Stimulated activated naive CD8-positive, alpha-beta T cell treated with anti-CD3 and anti-CD28 coated beads, Interleukin-15, amount 100 ng/mL, for 72 hours (primary cell): ENCODE measurements at regions not wholly inside any gene's neighbourhood (a gene's known extent, or its start where the extent isn't known, plus 50 kb on each side); places are given as distances from the start of the nearest gene placed in this dataset.

Experiments
- ATAC-seq: fragments of 150-1000 bp; cut with Tn5 transposase; 2 replicates; pipeline ENCODE4 v1.10.0; 2021; ENCODE audit warnings: mild to moderate bottlenecking, moderate library complexity
- DNase-seq, 2 donors: peaks; one replicate each; pipeline ENCODE4 v3.0.0; 2021 to 2022
- H3K27ac Mint-ChIP-seq, 2 donors: one replicate each; pipeline ENCODE4 v1.8.0; 2022; ENCODE audit warnings: mild to moderate bottlenecking in 2 of 2, mixed read lengths in 2 of 2, moderate library complexity in 2 of 2
- H3K27me3 Mint-ChIP-seq: one replicate; pipeline ENCODE4 v1.8.0; 2022; ENCODE audit warnings: mixed read lengths
- H3K4me1 Mint-ChIP-seq: one replicate; pipeline ENCODE4 v1.8.0; 2022; ENCODE audit warnings: mild to moderate bottlenecking, mixed read lengths
- H3K4me3 Mint-ChIP-seq, 2 donors: one replicate each; pipeline ENCODE4 v1.8.0; 2022; ENCODE audit warnings: mild to moderate bottlenecking in 2 of 2, mixed read lengths in 2 of 2, moderate library complexity in 1 of 2
- H3K9me3 Mint-ChIP-seq, 2 donors: one replicate each; pipeline ENCODE4 v1.8.0; 2022; ENCODE audit warnings: mixed read lengths in 2 of 2

DNA sequence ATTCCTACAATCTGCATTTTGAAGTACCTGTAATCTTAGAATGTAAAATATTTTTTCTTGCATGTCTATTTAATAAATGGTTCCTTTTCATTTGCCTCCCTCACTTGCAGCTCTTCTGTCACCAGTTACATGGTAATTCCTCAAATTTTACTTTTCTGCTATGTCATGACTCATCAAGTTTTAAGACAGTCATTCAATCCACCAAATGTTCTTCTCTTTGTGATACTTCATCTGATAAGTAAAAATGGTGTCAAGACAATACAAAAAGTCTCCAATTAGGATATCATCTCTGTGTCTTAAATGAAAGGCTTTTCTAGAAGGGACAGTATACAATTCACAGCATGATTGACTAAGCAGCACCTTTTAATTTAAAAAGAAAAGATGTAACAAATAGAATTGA lies 104.9 kb upstream of the FTMT start:
- ATAC-seq (no peak), DNase-seq (no peak)
- Mint-ChIP-seq H3K27me3 (no peaks in the 10 kb centered on the region), H3K4me1 (no peaks in the 10 kb centered on the region), H3K27ac (no peak overlapping the region), H3K4me3 (no peak overlapping the region), H3K9me3 (peaks cover 0 to 6% of the 10 kb centered on the region in 2 donors)

DNA sequence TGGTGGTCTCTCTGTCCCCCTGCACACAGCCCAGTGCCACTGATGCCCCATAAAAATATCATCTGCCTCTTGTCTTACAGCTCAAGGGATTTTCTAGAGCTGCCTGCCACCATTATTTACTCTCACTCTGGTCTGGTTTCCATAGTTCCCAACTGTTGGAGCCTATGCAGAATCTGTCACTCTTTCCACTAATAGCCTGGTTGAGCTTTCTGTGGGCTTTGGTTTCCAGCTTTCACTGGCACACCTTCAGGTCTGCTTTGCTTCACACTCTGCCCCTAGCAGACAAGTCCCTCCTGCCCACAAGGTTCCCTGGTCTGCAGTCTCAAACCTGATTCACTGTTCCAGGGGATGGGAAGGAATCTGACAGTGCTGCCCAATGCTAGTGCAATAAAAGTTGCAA lies 103.0 kb upstream of the FTMT start:
- ATAC-seq (no peak), DNase-seq (no peak)
- peaks cover 0 to 6% of the 10 kb centered on the region in 2 donors for H3K9me3 Mint-ChIP-seq
- no peak overlapping the region for H3K4me3 Mint-ChIP-seq
- H3K27ac Mint-ChIP-seq: no peak overlapping the region
- no peaks in the 10 kb centered on the region for H3K27me3 Mint-ChIP-seq
- H3K4me1 Mint-ChIP-seq: no peaks in the 10 kb centered on the region

DNA sequence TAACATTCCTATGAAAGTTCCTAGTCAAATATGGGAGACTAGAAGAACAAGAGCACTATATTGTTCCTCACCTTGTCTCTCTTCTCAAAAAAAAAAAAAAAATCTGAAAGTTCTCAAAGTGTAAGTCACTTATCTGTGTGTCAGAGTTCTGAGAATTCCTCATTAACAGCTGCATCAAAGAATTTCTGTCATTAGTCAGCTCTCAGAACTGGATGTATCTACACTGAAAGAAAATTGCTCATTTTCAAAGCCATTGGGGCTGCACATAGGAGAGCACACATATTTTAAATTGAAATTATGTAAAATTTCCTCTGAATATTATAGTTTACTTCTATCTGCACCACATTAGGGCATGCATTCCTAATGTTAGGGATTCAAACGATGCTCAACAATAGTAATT lies 99.5 kb upstream of the FTMT start:
- H3K9me3 Mint-ChIP-seq: peaks cover 0 to 6% of the 10 kb centered on the region in 2 donors
- no peak overlapping the region for H3K4me3 Mint-ChIP-seq
- H3K27ac Mint-ChIP-seq: no peak overlapping the region
- H3K27me3 Mint-ChIP-seq: no peaks in the 10 kb centered on the region
- ATAC-seq (no peak), DNase-seq (no peak)
- no peaks in the 10 kb centered on the region for H3K4me1 Mint-ChIP-seq

DNA sequence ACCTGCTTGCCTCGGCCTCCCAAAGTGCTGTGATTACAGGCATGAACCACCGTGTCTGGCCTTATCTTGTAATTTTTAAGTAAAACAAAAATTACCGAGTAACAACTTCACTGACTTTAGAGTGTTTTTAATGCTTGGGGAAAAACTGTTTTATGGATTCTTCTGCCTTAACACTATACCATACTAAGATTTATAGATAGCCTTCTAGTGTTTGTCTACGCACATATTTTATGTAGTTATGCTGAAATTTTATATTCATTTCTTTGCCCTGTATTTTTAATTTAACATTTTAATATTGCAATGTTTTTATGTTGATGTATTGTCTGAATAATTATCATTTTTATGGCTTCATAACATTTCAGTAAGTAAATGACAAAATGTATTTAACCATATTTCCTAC lies 96.4 kb upstream of the FTMT start:
- Mint-ChIP-seq H3K27me3 (no peaks in the 10 kb centered on the region), H3K9me3 (peaks cover 0 to 5% of the 10 kb centered on the region in 2 donors), H3K4me3 (no peak overlapping the region), H3K27ac (no peak overlapping the region), H3K4me1 (no peaks in the 10 kb centered on the region)
- ATAC-seq: no peak
- no peak for DNase-seq

DNA sequence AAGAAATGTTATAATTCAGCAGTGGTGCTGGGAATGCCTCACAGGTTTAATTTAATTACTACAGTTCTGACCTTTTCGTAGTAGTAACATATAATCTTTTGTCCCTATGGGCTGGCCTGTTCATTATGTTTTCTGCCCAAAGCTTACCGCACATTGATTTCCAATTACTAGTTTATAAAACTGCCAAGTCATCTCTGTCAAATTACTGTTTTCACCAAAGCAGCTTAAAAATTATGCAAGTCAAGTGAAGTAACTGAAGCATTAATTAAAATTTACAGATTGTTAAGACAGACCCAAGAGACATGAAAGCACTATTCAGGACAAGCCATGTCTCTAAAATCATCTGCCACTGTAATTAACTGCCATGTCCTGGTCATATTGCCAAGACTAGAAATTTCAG lies 93.9 kb upstream of the FTMT start:
- ATAC-seq (no peak), DNase-seq (no peak)
- peak overlapping the region in 1 of 2 donors; percentile 72 for H3K27ac Mint-ChIP-seq
- no peaks in the 10 kb centered on the region for H3K9me3 Mint-ChIP-seq
- H3K4me1 Mint-ChIP-seq: no peaks in the 10 kb centered on the region
- H3K27me3 Mint-ChIP-seq: no peaks in the 10 kb centered on the region
- H3K4me3 Mint-ChIP-seq: no peak overlapping the region

DNA sequence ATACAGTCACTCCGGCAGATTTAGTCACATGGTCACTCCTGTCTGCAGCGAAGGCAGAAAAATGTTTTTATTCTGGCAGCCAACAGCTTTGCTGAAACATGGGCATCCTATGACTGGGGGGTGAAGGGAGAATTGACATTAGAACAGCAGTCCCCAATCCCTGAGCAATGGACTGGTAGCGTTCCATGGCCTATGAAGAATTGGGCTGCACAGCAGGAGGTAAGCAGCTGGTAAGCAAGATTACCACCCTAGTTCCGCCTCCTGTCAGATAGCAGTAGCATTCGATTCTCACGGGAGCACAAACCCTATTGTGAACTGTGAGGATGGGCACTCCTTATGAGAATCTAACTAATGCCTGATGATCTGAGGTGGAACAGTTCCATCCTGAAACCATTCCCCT lies 93.1 kb upstream of the FTMT start:
- no peak for ATAC-seq
- H3K4me1 Mint-ChIP-seq: no peaks in the 10 kb centered on the region
- no peak overlapping the region for H3K27ac Mint-ChIP-seq
- H3K4me3 Mint-ChIP-seq: no peak overlapping the region
- no peaks in the 10 kb centered on the region for H3K27me3 Mint-ChIP-seq
- DNase-seq: no peak
- H3K9me3 Mint-ChIP-seq: peaks cover 0 to 2% of the 10 kb centered on the region in 2 donors

DNA sequence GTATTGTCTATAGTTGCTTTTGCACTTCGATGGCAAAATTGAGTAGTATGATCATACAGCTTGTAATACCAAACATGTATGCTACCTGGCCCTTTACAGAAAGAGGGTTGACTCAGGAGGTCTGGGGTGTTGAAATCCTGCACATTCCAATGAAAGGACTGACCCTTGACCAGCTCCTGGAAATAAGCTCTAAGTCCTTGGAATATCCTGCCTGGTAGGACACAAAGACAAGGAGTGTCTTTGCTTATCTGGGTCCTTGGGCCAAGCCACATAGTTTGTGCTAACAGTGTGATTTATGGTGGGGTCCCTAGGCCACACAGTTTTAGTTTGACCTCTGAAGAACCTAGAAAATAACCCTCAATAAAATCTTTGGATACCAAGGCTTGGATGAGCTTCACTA lies 89.3 kb upstream of the FTMT start:
- no peaks in the 10 kb centered on the region for H3K27me3 Mint-ChIP-seq
- peaks cover 0 to 4% of the 10 kb centered on the region in 2 donors for H3K9me3 Mint-ChIP-seq
- no peaks in the 10 kb centered on the region for H3K4me1 Mint-ChIP-seq
- no peak for ATAC-seq
- H3K4me3 Mint-ChIP-seq: no peak overlapping the region
- H3K27ac Mint-ChIP-seq: no peak overlapping the region
- no peak for DNase-seq

DNA sequence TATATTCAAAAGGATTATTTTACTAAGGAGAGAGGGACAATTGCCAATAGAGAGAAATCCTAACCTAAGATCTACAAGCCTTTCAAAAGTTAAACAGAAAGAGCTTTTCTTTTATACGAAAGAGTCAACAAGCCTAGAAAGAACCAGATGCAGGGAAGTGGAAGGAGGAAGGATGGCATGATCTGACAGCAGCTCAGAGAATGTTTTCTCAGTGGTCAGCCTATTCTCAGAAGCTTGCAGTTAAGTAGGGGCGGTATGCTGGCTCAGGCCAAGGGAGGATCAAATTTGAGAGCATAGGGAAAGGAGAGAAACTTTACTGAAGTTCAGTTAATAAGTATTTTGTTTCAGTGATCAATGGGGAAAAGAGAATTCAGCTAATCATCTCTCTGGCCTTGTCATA lies 88.0 kb upstream of the FTMT start:
- Mint-ChIP-seq H3K4me3 (no peak overlapping the region), H3K9me3 (peaks cover 0 to 4% of the 10 kb centered on the region in 2 donors)

DNA sequence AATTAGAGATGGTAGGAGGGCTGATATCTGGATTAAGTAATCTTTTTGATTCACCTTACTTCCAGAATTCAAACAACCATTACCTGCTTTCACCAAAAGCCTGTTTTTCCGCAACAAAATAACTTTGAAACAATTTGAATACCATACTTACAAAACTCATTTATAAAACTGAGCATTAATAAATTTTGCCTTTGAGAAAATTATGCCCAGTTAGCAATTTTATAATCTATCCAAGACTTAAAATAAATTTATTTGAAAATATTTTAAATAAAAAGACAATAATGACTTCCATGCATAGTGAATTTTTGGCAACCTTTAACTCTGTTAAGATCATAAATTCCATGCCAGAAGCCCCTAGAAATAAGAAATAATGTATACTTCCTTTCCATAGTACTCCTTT lies 71.3 kb upstream of the FTMT start:
- no peak for ATAC-seq

More for the DNA sequence above, 88.0 kb upstream of the FTMT start:
- H3K4me1 Mint-ChIP-seq: no peaks in the 10 kb centered on the region
- no peaks in the 10 kb centered on the region for H3K27me3 Mint-ChIP-seq
- ATAC-seq (no peak), DNase-seq (no peak)
- no peak overlapping the region for H3K27ac Mint-ChIP-seq

DNA sequence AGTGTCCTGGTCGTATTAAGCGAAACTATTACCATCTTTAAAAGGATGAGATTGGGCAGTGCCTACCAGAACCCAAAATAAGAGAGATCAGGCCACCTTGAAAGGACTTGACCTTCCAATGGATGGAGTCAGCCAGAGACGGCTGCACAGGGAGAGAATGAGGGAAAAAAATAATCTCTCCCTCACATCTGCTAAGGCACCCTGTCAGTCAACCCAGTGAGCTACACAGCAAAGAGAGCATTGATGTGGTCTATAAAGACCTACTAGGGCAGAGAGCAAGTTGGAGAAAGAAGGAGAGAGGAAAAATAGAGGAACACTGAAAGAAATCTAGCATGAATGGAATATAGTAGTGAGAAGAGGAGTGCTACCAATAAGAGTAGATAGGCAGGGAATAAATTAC lies 68.0 kb upstream of the FTMT start:
- H3K27me3 Mint-ChIP-seq: no peaks in the 10 kb centered on the region

More for the DNA sequence above, 71.3 kb upstream of the FTMT start:
- Mint-ChIP-seq H3K27me3 (no peaks in the 10 kb centered on the region), H3K4me3 (no peak overlapping the region), H3K9me3 (peaks cover 0 to 4% of the 10 kb centered on the region in 2 donors), H3K27ac (no peak overlapping the region), H3K4me1 (no peaks in the 10 kb centered on the region)
- no peak for DNase-seq

DNA sequence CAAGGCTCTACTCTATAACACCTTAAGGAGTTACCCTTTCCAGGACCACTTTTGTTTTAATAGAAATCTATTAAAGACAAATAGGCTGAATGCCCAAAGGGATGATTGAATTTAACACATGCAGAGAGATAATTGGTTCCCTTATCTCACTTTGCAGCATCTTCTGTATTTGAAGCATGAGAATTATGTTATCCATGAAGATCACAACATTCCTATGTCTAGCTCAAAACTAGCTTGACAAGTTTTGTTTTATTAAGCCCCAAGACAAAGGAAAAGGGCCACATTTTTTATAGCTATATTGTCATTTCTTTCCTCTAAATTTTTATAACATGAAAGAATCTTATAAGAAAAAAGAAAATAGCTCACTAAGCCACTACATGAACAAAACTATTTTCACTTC lies 57.9 kb upstream of the FTMT start:
- Mint-ChIP-seq H3K4me3 (no peak overlapping the region), H3K27ac (no peak overlapping the region), H3K27me3 (no peaks in the 10 kb centered on the region), H3K9me3 (peaks cover 0 to 5% of the 10 kb centered on the region in 2 donors), H3K4me1 (no peaks in the 10 kb centered on the region)
- no peak for DNase-seq
- no peak for ATAC-seq

More for the DNA sequence above, 68.0 kb upstream of the FTMT start:
- Mint-ChIP-seq H3K27ac (no peak overlapping the region), H3K4me3 (no peak overlapping the region), H3K9me3 (no peaks in the 10 kb centered on the region), H3K4me1 (no peaks in the 10 kb centered on the region)
- no peak for DNase-seq
- ATAC-seq: no peak

DNA sequence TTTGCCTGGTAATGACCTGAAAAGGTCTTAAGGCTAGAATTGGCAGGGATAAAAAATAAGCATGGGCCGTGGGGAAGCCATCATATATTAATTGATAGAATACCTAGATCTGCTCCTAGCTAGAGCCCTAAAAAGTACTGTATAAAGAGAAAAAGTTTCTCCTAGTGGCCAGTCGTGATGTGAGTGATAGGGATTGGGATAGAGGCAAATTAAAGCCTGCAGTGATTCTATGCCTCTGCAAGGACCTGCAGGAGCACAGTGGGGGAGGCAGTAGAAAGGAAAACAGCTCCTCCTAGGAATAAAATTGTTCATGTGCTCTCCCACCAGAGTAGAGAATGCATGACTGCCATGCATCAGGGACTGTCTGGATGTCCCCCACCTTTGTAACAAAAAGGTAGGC lies 56.2 kb upstream of the FTMT start:
- H3K4me3 Mint-ChIP-seq: no peak overlapping the region
- H3K27ac Mint-ChIP-seq: no peak overlapping the region
- ATAC-seq (no peak), DNase-seq (no peak)
- H3K9me3 Mint-ChIP-seq: peaks cover 0 to 5% of the 10 kb centered on the region in 2 donors
- H3K4me1 Mint-ChIP-seq: no peaks in the 10 kb centered on the region
- H3K27me3 Mint-ChIP-seq: no peaks in the 10 kb centered on the region

DNA sequence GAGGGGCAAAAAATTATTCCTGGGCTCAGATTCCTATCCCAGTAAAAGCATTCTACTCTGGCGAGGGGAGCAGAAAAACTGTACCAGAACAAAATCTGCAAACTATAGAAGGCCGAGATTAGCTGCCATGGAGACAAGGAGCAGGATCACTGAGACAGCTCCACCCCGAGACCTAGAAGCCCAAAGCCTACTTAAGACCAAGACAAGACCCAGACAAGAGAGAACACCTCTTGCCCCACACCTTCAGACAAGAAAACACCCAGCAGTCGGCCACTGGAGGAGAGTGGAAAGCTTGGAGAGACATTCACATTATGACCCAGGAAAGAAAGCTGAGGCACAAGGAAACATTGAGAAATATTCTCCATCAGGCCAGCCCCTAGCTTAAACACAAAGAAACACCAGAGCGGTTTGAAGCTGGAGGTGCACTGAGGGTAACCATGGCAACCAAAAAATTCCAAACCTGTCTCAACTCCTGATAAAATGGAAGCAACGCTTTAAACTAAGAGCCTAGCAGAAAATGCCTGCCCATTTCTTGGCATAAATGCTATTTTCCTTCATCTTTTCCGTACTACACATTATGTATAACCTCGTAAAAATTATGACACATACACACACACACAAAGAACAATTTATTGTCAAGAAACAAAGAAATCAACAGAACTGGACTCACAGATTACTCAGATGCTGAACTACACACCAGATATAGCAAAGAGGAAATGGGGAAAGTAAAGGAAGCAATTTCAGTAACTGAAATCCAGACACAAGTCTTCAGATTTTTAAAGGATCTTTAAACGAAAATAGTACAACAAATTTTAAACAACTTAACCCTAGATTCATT lies 53.8 kb upstream of the FTMT start:
- H3K4me1 Mint-ChIP-seq: no peaks in the 10 kb centered on the region
- H3K27me3 Mint-ChIP-seq: no peaks in the 10 kb centered on the region
- DNase-seq (no peak), ATAC-seq (no peak)
- H3K4me3 Mint-ChIP-seq: no peak overlapping the region
- peaks cover 0 to 5% of the 10 kb centered on the region in 2 donors for H3K9me3 Mint-ChIP-seq
- H3K27ac Mint-ChIP-seq: no peak overlapping the region
